HepG2 (cell line): ENCODE measurements at regions not wholly inside any gene's neighbourhood (a gene's known extent, or its start where the extent isn't known, plus 50 kb on each side); places are given as distances from the start of the nearest gene placed in this dataset.

Experiments used
- CTCF ChIP-seq: sonication (generic); formaldehyde crosslinking; IDR thresholded peaks from 2 replicates; pipeline ENCODE4 v1.5.0; 2020; ENCODE audit warnings: mild to moderate bottlenecking, missing genetic modification reagents, moderate library complexity
- EZH2 ChIP-seq: conservative IDR thresholded peaks from 2 replicates; pipeline ENCODE4 v1.6.1; 2012; ENCODE audit warnings: mild to moderate bottlenecking, low read depth, low read length, moderate library complexity
- FOXJ3 ChIP-seq: sonication (generic); formaldehyde crosslinking; IDR thresholded peaks from 2 replicates; pipeline ENCODE4 v1.4.0; 2020; ENCODE audit warnings: missing genetic modification reagents, mild to moderate bottlenecking, borderline replicate concordance
- NFIC ChIP-seq: IDR thresholded peaks from 2 replicates; pipeline ENCODE4 v1.6.1; 2012; ENCODE audit warnings: mild to moderate bottlenecking, low read length, inconsistent platforms
- POLR2A ChIP-seq, 2 experiments: IDR thresholded peaks; 2 replicates each; pipeline ENCODE4 v1.6.1; 2011; ENCODE audit warnings: low read depth in 2 of 2, low read length in 2 of 2, mild to moderate bottlenecking in 1 of 2, moderate library complexity in 1 of 2; ENCODE audit not compliant: insufficient read depth in 1 of 2
- RFXANK ChIP-seq: IDR thresholded peaks from 2 replicates; pipeline ENCODE4 v1.6.1; 2016
- SMAD1 ChIP-seq: sonication (generic); formaldehyde crosslinking; IDR thresholded peaks from 2 replicates; pipeline ENCODE4 v1.4.0; 2020; ENCODE audit warnings: missing genetic modification reagents, low read depth, mild to moderate bottlenecking, borderline replicate concordance
- ZNF234 ChIP-seq: sonication (generic); formaldehyde crosslinking; conservative IDR thresholded peaks from 2 replicates; pipeline ENCODE4 v1.5.1; 2020; ENCODE audit warnings: mild to moderate bottlenecking, missing genetic modification reagents
- ZNF768 ChIP-seq: sonication (generic); formaldehyde crosslinking; IDR thresholded peaks from 2 replicates; pipeline ENCODE4 v1.4.0; 2020; ENCODE audit warnings: missing genetic modification reagents

- TF ChIP-seq ZNF234: no peak
- TF ChIP-seq SMAD1 (CRISPR knock-in tag): no peak
- no peak for TF ChIP-seq EZH2
- TF ChIP-seq FOXJ3 (CRISPR knock-in tag): no peak
- no peak for TF ChIP-seq RFXANK
- no peak for TF ChIP-seq CTCF (CRISPR knock-in tag)
- no peak for TF ChIP-seq NFIC
- no peak for TF ChIP-seq POLR2A (IDR thresholded peaks at IDR 0.05; ENCODE audit: insufficient read depth in 1 of 2, low read depth in 2 of 2, low read length in 2 of 2)
- 0 out of 2 replicates have a peak, but pooled peaks have one; percentile 21 for TF ChIP-seq ZNF768 (CRISPR knock-in tag)
Observed at GRCh38 chr18:79590191-79591031, 89.2 kb upstream of the CTDP1 start.
